ENCODE measurements at regions not wholly inside any gene's neighbourhood (a gene's known extent, or its start where the extent isn't known, plus 50 kb on each side); places are given as distances from the start of the nearest gene placed in this dataset.

GRCh38 chr4:26144526-26145155, 176.2 kb upstream of the RBPJ start:
- H3K27ac ChIP-seq = peak overlapping the region in 1 of 12 donors; percentile 63
- H3K9me3 ChIP-seq = no peaks in the 10 kb centered on the region
- no peak overlapping the region for H3K4me3 ChIP-seq
- no peaks in the 10 kb centered on the region for H3K27me3 ChIP-seq
- no peak for TF ChIP-seq CTCF (IDR thresholded peaks at IDR 0.05)
- TF ChIP-seq POLR2A (IDR thresholded peaks at IDR 0.05) = no peak
- no peaks in the 10 kb centered on the region for H3K36me3 ChIP-seq
- ATAC-seq = no peak
- no peak for DNase-seq
- intact Hi-C loops (cut with DNase I) = no loop called here
- 70 to 85% (median 74%) methylated on average over 2 of the region's 2 CpGs for WGBS, 4 donors
- H3K4me1 ChIP-seq = peaks cover 0 to 49% (median 0%) of the 10 kb centered on the region in 12 donors

DNA sequence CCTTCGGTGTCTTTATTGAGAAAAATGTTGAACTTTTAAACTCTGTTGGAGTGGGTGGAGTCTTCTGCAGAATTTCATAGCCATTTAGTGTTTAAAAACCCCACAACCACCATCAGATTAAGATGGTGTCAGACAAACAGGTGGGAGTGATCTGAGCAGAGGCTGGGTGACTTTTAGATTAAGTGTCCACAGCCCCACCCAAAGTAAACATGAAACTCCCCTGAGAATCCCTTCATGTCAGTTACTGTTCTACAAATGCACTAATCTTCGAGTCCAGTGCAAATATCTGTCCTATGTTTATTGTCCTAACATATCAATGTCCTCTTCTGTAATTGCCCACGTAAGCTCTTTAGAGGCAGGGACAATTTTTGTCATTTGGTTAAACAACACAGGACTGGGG, 175.6 kb upstream of the RBPJ start:
- intact Hi-C loops (cut with DNase I) = no loop called here
- TF ChIP-seq POLR2A (IDR thresholded peaks at IDR 0.05) = no peak
- TF ChIP-seq CTCF (IDR thresholded peaks at IDR 0.05) = no peak
- DNase-seq = no peak
- Histone ChIP-seq H3K4me3 (no peak overlapping the region), H3K27me3 (no peaks in the 10 kb centered on the region), H3K36me3 (no peaks in the 10 kb centered on the region), H3K4me1 (peaks cover 0 to 55% (median 0%) of the 10 kb centered on the region in 12 donors), H3K27ac (peak overlapping the region in 3 of 12 donors; percentile 23 to 63 (median 29)), H3K9me3 (no peaks in the 10 kb centered on the region)
- WGBS, 4 donors = 48 to 73% (median 61%) methylated on average over 3 of the region's 3 CpGs
- no peak for ATAC-seq

DNA sequence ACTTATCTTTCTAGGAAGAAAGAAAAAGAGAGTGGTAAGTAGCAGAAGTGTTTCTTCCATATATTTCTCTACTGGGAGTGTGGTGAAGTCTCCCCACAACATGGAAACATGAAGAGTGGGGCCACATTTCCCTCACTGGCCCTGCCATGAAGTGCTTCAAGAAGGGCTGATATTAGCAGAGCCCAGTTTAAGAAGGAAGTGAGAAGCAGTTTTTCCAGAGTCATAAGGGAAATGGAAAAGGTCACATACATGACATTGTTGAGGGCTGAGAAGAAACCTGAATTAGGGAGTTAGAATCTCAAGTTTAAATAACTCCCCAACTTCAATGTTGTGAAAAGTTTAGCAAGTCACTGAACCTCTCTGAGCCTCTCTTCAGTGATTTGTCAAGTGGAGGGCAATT, 171.9 kb upstream of the RBPJ start:
- H3K27me3 ChIP-seq = no peaks in the 10 kb centered on the region
- H3K36me3 ChIP-seq = no peaks in the 10 kb centered on the region
- H3K9me3 ChIP-seq = no peaks in the 10 kb centered on the region
- no peak overlapping the region for H3K4me3 ChIP-seq
- H3K4me1 ChIP-seq = peaks cover 0 to 49% (median 0%) of the 10 kb centered on the region in 12 donors
- no peak for TF ChIP-seq CTCF (IDR thresholded peaks at IDR 0.05)
- no peak for TF ChIP-seq POLR2A (IDR thresholded peaks at IDR 0.05)
- no peak for DNase-seq
- intact Hi-C loops (cut with DNase I) = no loop called here
- H3K27ac ChIP-seq = peak overlapping the region in 1 of 12 donors; percentile 54
- no peak for ATAC-seq

- ATAC-seq (peak in 3 of 4 donors; percentile 40 to 46 (median 41)), DNase-seq (peak in 1 of 5 donors; percentile 32)
- Histone ChIP-seq H3K4me1 (peaks cover 0 to 35% (median 0%) of the 10 kb centered on the region in 12 donors), H3K27ac (peak overlapping the region in 6 of 12 donors; percentile 14 to 74 (median 43)), H3K36me3 (no peaks in the 10 kb centered on the region), H3K27me3 (no peaks in the 10 kb centered on the region), H3K9me3 (no peaks in the 10 kb centered on the region), H3K4me3 (no peak overlapping the region)
- intact Hi-C loops (cut with DNase I) = no loop called here
- 74 to 80% (median 79%) methylated on average over 5 of the region's 5 CpGs for WGBS, 4 donors
- no peak for TF ChIP-seq CTCF (IDR thresholded peaks at IDR 0.05)
- no peak for TF ChIP-seq POLR2A (IDR thresholded peaks at IDR 0.05)
Measured at GRCh38 chr4:26150948-26151347, 169.9 kb upstream of the RBPJ start.

All from heart left ventricle (tissue), 16 donors.